GM06990 (cell line): ENCODE measurements at regions not wholly inside any gene's neighbourhood (a gene's known extent, or its start where the extent isn't known, plus 50 kb on each side); places are given as distances from the start of the nearest gene placed in this dataset.

ENCODE experiments used
- DNase-seq: peaks from one replicate; pipeline ENCODE4 v3.0.0-alpha.2; 2011; ENCODE audit not compliant: insufficient read length; ENCODE audit errors: extremely low read depth
- H3K27me3 ChIP-seq: replicated peaks from 2 replicates; pipeline ENCODE4 v1.6.0; 2011; ENCODE audit warnings: low read length; ENCODE audit not compliant: control insufficient read depth, insufficient read depth
- H3K36me3 ChIP-seq: 2 replicates; pipeline ENCODE4 v1.5.1; 2011; ENCODE audit warnings: low read length; ENCODE audit not compliant: control insufficient read depth, insufficient read depth
- H3K4me3 ChIP-seq: replicated peaks from 2 replicates; pipeline ENCODE4 v1.5.1; 2011; ENCODE audit warnings: low read depth, mild to moderate bottlenecking, control low read depth, low read length
- TF ChIP-seq, protein P1 (sequence below): IDR thresholded peaks from 2 replicates; pipeline ENCODE4 v1.5.1; 2011; ENCODE audit warnings: low read length, control low read depth, mild to moderate bottlenecking, inconsistent platforms; ENCODE audit not compliant: insufficient read depth, poor library complexity, severe bottlenecking

DNA sequence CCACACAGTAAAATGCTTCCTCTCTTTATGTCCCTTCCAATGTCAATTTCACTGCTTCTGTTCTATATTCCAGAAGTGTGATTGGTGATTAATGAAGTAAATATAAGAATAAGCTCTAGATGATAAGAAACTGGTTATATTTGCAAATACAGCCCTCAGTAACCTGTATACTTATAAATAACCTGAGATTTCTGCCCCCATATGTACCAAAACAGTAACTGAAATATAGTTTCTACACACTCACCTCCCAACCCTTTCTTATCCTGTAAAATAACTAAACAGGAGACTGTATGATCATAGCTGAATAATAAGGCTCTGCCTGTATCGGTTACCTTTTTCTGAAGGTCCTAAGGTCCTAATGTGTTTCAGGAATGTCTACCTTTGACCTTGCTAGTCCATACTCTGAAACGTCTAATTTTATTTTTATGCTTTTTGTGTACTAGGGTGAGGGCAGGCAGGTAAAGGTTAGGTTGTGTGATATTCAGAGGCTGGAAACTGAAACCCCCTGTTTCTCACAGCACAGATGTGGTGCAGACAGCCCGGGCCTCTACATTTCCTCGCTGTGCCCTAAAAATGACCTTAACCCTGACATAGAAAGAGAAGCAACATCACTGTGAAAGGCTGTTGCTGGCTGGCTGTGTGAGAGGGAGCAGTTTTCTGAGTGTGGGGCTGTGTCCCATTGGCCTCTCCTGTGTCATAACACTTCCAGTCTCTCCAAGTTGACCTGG is 378.8 kb downstream of the CENPW start:
- DNase-seq: peak; percentile 35
- no peaks in the 10 kb centered on the region for H3K36me3 ChIP-seq
- no peak overlapping the region for H3K4me3 ChIP-seq
- H3K27me3 ChIP-seq: no peaks in the 10 kb centered on the region
- TF ChIP-seq, protein P1, sequence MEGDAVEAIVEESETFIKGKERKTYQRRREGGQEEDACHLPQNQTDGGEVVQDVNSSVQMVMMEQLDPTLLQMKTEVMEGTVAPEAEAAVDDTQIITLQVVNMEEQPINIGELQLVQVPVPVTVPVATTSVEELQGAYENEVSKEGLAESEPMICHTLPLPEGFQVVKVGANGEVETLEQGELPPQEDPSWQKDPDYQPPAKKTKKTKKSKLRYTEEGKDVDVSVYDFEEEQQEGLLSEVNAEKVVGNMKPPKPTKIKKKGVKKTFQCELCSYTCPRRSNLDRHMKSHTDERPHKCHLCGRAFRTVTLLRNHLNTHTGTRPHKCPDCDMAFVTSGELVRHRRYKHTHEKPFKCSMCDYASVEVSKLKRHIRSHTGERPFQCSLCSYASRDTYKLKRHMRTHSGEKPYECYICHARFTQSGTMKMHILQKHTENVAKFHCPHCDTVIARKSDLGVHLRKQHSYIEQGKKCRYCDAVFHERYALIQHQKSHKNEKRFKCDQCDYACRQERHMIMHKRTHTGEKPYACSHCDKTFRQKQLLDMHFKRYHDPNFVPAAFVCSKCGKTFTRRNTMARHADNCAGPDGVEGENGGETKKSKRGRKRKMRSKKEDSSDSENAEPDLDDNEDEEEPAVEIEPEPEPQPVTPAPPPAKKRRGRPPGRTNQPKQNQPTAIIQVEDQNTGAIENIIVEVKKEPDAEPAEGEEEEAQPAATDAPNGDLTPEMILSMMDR: no peak

GRCh38 chr6:126720304-126720703 is 380.4 kb downstream of the CENPW start:
- Histone ChIP-seq H3K4me3 (no peak overlapping the region), H3K36me3 (no peaks in the 10 kb centered on the region), H3K27me3 (no peaks in the 10 kb centered on the region)
- TF ChIP-seq, protein P1: no peak
- DNase-seq: no peak

DNA sequence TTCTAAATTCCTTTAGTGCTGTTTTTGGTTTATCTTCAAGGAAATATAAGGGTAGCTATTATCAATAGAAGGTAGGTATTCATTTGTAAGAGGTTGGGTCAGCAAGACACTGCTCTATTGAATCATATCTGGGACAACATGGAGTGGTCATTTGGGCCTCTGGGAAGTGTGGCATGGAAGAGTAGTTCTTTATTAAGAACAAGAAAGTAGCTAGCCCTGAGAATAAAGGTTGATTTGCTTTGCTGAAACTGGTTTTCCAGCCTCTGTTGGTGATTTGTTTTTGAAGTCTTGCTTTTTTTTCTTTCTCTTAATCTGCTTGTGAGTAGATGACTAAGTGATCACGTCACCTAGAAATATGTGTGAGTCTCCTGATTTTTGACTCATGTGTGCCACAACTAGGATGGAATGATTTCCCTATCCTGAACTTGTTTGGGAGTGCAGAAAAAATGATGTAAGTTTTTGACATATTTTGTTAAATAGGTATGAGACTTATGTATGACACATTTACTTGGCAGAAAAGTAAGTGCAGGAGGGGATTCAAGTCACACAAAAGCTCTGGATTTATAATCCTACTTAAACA is 381.8 kb downstream of the CENPW start:
- no peak overlapping the region for H3K4me3 ChIP-seq
- TF ChIP-seq, protein P1: no peak
- no peaks in the 10 kb centered on the region for H3K36me3 ChIP-seq
- no peak for DNase-seq
- H3K27me3 ChIP-seq: no peaks in the 10 kb centered on the region

- Histone ChIP-seq H3K4me3 (no peak overlapping the region), H3K36me3 (no peaks in the 10 kb centered on the region), H3K27me3 (no peaks in the 10 kb centered on the region)
- TF ChIP-seq, protein P1: no peak
- no peak for DNase-seq
These were observed 382.5 kb downstream of the CENPW start for GRCh38 chr6:126722411-126722810.

DNA sequence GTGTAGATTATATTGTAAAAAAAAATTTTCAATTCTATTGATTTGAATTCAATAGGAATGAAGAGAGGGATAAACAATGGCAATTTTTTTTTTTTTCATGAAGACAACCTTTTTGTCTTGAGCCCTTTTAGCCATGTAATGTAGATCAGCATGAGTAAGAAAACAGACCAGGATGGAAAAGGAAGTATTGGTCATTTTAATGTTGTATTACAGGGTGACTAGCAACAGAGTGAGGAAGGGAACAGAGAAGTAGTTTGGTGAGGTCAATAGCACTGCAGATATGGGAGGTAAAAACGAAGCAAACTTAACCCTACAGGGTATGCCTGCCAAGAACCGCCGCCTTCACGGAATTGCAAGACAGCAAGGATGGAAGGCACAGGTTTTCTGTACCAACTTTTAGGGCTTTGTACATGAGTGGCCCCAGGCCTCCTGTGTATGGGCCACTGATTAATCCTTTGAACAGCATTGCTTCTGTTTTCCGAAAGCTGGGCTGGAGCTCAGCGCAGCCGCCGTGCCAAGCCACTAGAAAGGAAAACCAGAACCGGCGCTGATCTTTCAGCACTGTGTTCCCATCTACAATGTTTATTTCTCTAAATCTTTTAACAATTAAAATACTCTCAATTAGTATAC is 383.7 kb downstream of the CENPW start:
- TF ChIP-seq, protein P1: no peak
- Histone ChIP-seq H3K4me3 (no peak overlapping the region), H3K36me3 (no peaks in the 10 kb centered on the region), H3K27me3 (no peaks in the 10 kb centered on the region)
- no peak for DNase-seq
